ENCODE measurements at regions not wholly inside any gene's neighbourhood (a gene's known extent, or its start where the extent isn't known, plus 50 kb on each side); places are given as distances from the start of the nearest gene placed in this dataset.
A peak's percentile ranks its signal among the peaks of the same experiment; 100 is the strongest.

- peak; percentile 11 for DNase-seq (ENCODE audit: low read depth)
These were observed 2012.5 kb upstream of the LRRTM1 start for GRCh38 chr2:82317012-82317411.

GRCh38 chr2:82316586-82316985 is 2012.0 kb upstream of the LRRTM1 start:
- DNase-seq (ENCODE audit: low read depth) = peak; percentile 2

- DNase-seq (ENCODE audit: low read depth) = no peak
These were observed 2010.4 kb upstream of the LRRTM1 start for GRCh38 chr2:82314836-82315472.

- DNase-seq (ENCODE audit: low read depth) = no peak
These were observed 2003.0 kb upstream of the LRRTM1 start for GRCh38 chr2:82307511-82307910.

- DNase-seq (ENCODE audit: low read depth) = no peak
These were observed 1997.0 kb upstream of the LRRTM1 start for GRCh38 chr2:82301506-82301905.

- DNase-seq (ENCODE audit: low read depth) = no peak
These were observed 1984.9 kb upstream of the LRRTM1 start for GRCh38 chr2:82289446-82289845.

- no peak for DNase-seq (ENCODE audit: low read depth)
These were observed 1978.5 kb upstream of the LRRTM1 start for GRCh38 chr2:82283075-82283474.

GRCh38 chr2:82282111-82282882 is 1977.7 kb upstream of the LRRTM1 start:
- no peak for DNase-seq (ENCODE audit: low read depth)

GRCh38 chr2:82279367-82279766 is 1974.8 kb upstream of the LRRTM1 start:
- DNase-seq (ENCODE audit: low read depth) = no peak

- no peak for DNase-seq (ENCODE audit: low read depth)
These were observed 1973.9 kb upstream of the LRRTM1 start for GRCh38 chr2:82278416-82278815.

GRCh38 chr2:82275599-82275998 is 1971.0 kb upstream of the LRRTM1 start:
- no peak for DNase-seq (ENCODE audit: low read depth)

GRCh38 chr2:82268446-82268845 is 1963.9 kb upstream of the LRRTM1 start:
- no peak for DNase-seq (ENCODE audit: low read depth)

GRCh38 chr2:82260521-82260920 is 1956.0 kb upstream of the LRRTM1 start:
- no peak for DNase-seq (ENCODE audit: low read depth)

- DNase-seq (ENCODE audit: low read depth) = no peak
These were observed 1955.0 kb upstream of the LRRTM1 start for GRCh38 chr2:82259551-82259950.

- no peak for DNase-seq (ENCODE audit: low read depth)
These were observed 1953.4 kb upstream of the LRRTM1 start for GRCh38 chr2:82257796-82258555.

GRCh38 chr2:82256983-82257632 is 1952.6 kb upstream of the LRRTM1 start:
- no peak for DNase-seq (ENCODE audit: low read depth)

- DNase-seq (ENCODE audit: low read depth) = no peak
These were observed 1951.7 kb upstream of the LRRTM1 start for GRCh38 chr2:82256288-82256687.

GRCh38 chr2:82254728-82255127 is 1950.2 kb upstream of the LRRTM1 start:
- no peak for DNase-seq (ENCODE audit: low read depth)

GRCh38 chr2:82246220-82246775 is 1941.7 kb upstream of the LRRTM1 start:
- no peak for DNase-seq (ENCODE audit: low read depth)

GRCh38 chr2:82239176-82239575 is 1934.6 kb upstream of the LRRTM1 start:
- DNase-seq (ENCODE audit: low read depth) = no peak

- DNase-seq (ENCODE audit: low read depth) = no peak
These were observed 1933.6 kb upstream of the LRRTM1 start for GRCh38 chr2:82237994-82238662.
